CD4-positive, alpha-beta T cell treated with Interleukin-4 for 1 hour (primary cell): ENCODE measurements at regions not wholly inside any gene's neighbourhood (a gene's known extent, or its start where the extent isn't known, plus 50 kb on each side); places are given as distances from the start of the nearest gene placed in this dataset.
"Not testable (repeated sequence)": the region's sequence is repeated elsewhere in the genome, so short reads cannot be mapped to it uniquely, and the experiment has no call there.

Experiments used
- DNase-seq, 2 donors: peaks; one replicate each; pipeline ENCODE4 v3.0.0-alpha.2; 2020 to 2022

- DNase-seq, result no peak
Measured at GRCh38 chr6:37580176-37580955, 80.7 kb upstream of the CCDC167 start.

GRCh38 chr6:37579444-37580067 lies 79.9 kb upstream of the CCDC167 start:
- DNase-seq, result no peak

- DNase-seq, result no peak
Measured at GRCh38 chr6:37578104-37578503, 78.4 kb upstream of the CCDC167 start.

GRCh38 chr6:37576336-37576737 lies 76.6 kb upstream of the CCDC167 start:
- no peak for DNase-seq

- DNase-seq, result no peak
Measured at GRCh38 chr6:37575221-37575620, 75.5 kb upstream of the CCDC167 start.

- DNase-seq, result no peak
Measured at GRCh38 chr6:37572334-37572733, 72.6 kb upstream of the CCDC167 start.

- no peak for DNase-seq
Measured at GRCh38 chr6:37570482-37571133, 70.9 kb upstream of the CCDC167 start.

- DNase-seq, result no peak
Measured at GRCh38 chr6:37569743-37570481, 70.2 kb upstream of the CCDC167 start.

- no peak for DNase-seq
Measured at GRCh38 chr6:37569317-37569716, 69.6 kb upstream of the CCDC167 start.

- DNase-seq, result no peak
Measured at GRCh38 chr6:37566950-37567349, 67.3 kb upstream of the CCDC167 start.

GRCh38 chr6:37566111-37566949 lies 66.6 kb upstream of the CCDC167 start:
- peak; percentile 69 for DNase-seq

- no peak for DNase-seq
Measured at GRCh38 chr6:37565267-37566110, 65.8 kb upstream of the CCDC167 start.

- not testable (repeated sequence) for DNase-seq
Measured at GRCh38 chr6:37562926-37563288, 63.2 kb upstream of the CCDC167 start.

GRCh38 chr6:37561361-37561760 lies 61.7 kb upstream of the CCDC167 start:
- DNase-seq, result no peak

- DNase-seq, result no peak
Measured at GRCh38 chr6:37560737-37561103, 61.0 kb upstream of the CCDC167 start.

GRCh38 chr6:37559501-37559900 lies 59.8 kb upstream of the CCDC167 start:
- DNase-seq, result no peak

- no peak for DNase-seq
Measured at GRCh38 chr6:37559050-37559449, 59.4 kb upstream of the CCDC167 start.

GRCh38 chr6:37558646-37559045 lies 59.0 kb upstream of the CCDC167 start:
- DNase-seq, result no peak

GRCh38 chr6:37558168-37558567 lies 58.5 kb upstream of the CCDC167 start:
- DNase-seq, result no peak

GRCh38 chr6:37557645-37558114 lies 58.0 kb upstream of the CCDC167 start:
- DNase-seq, result no peak

- DNase-seq, result no peak
Measured at GRCh38 chr6:37556881-37557644, 57.4 kb upstream of the CCDC167 start.
